ENCODE measurements at regions not wholly inside any gene's neighbourhood (a gene's known extent, or its start where the extent isn't known, plus 50 kb on each side); places are given as distances from the start of the nearest gene placed in this dataset.

- Histone ChIP-seq H3K27me3 (ENCODE audit: control insufficient read depth, insufficient read depth, low read length) (no peaks in the 10 kb centered on the region), H3K36me3 (ENCODE audit: control insufficient read depth, insufficient read depth, low read length) (no peaks in the 10 kb centered on the region), H3K4me3 (ENCODE audit: low read depth, low read length) (no peak overlapping the region)
- DNase-seq (ENCODE audit: low read depth) = no peak
- CTCF ChIA-PET = interaction anchor here (0.7 to 1.0 kb wide), 2 partner anchors 17 to 1098 kb away, joined by 3 to 4 read pairs; no protein-coding TSS in a partner anchor
- POLR2A ChIA-PET = no interaction called here
- no peak for TF ChIP-seq CTCF (IDR thresholded peaks at IDR 0.05; ENCODE audit: insufficient read depth, low read depth, low read length)
These were observed 650.4 kb downstream of the RFPL4B start for GRCh38 chr6:112997421-112998085.

DNA sequence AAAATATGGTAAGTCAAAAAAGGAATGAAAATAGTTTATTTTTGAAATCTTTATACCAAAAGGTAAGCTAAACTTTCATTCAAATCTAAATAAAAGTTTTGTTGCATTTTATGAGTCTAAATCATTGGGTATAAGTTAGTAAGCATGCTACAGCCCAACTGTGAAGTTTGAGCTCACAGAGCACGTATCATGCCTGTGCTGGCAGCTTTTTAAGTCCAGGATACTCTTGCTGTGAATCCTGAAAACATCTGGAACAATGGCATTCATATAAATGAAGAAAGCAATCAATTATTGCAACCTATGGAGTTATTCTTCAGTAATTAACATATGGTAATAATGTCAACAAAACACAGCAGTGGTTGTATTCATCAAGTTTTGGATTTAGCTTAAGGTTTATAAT is 656.9 kb downstream of the RFPL4B start:
- no peaks in the 10 kb centered on the region for H3K36me3 ChIP-seq (ENCODE audit: control insufficient read depth, insufficient read depth, low read length)
- POLR2A ChIA-PET = no interaction called here
- CTCF ChIA-PET = no interaction called here
- H3K4me3 ChIP-seq (ENCODE audit: low read depth, low read length) = no peak overlapping the region
- H3K27me3 ChIP-seq (ENCODE audit: control insufficient read depth, insufficient read depth, low read length) = no peaks in the 10 kb centered on the region
- DNase-seq (ENCODE audit: low read depth) = no peak
- no peak for TF ChIP-seq CTCF (IDR thresholded peaks at IDR 0.05; ENCODE audit: insufficient read depth, low read depth, low read length)

DNA sequence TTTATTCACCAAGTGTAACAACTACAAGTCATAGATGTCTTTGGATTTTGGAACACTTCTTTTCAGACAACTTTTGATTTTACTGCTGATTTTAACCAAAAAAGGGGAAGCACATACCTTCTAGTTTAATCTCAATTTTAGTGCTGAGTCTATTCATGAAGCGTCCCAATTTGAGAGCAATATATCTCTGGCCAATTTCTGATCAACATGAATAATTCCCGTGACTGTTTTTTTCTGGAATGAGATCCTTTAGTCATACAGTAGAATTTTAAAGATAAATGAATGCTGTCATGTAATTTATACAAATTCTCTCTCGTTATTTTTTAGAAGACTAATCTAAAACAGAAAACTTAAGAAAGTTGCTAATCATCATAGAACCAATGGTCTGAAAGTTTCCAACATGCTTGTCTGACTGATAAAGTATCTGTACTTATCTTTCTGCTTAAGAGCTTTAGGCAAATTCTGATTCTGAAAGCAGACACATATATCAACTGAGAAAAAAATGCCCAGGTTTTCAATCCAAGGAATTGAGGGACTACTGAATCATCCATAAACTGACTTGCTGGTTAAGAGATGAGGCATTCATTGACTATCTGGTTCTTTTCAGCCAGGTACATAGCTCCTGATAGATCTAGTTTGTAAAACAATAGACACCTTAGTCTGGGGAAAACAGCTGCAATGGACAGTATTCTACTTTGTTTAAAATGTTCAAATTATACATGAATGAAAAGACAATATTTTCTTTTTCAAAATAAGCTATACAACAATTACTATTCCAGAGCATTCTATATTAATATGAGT is 657.5 kb downstream of the RFPL4B start:
- Histone ChIP-seq H3K4me3 (ENCODE audit: low read depth, low read length) (no peak overlapping the region), H3K27me3 (ENCODE audit: control insufficient read depth, insufficient read depth, low read length) (no peaks in the 10 kb centered on the region), H3K36me3 (ENCODE audit: control insufficient read depth, insufficient read depth, low read length) (no peaks in the 10 kb centered on the region)
- TF ChIP-seq CTCF (IDR thresholded peaks at IDR 0.05; ENCODE audit: insufficient read depth, low read depth, low read length) = no peak
- no peak for DNase-seq (ENCODE audit: low read depth)
- CTCF ChIA-PET = no interaction called here
- POLR2A ChIA-PET = no interaction called here

DNA sequence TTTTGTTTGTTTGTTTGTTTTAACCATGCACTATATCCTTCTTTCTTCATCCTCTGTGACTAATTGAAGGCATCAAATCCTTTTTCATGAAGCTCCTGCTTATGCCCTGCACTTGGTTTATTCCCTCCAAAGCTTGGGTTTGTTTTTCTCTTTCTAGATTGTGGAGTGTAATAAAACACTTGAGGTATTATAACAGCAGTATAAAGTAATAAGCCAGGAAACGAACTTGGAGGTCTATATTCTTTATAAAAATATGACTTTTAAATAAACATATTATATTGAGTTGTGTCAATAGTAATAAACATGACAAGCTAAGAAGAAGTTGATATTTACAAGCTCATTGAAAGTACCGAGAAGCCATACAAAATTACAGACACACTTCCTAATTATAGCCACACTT is 659.4 kb downstream of the RFPL4B start:
- no peak for DNase-seq (ENCODE audit: low read depth)
- POLR2A ChIA-PET = no interaction called here
- TF ChIP-seq CTCF (IDR thresholded peaks at IDR 0.05; ENCODE audit: insufficient read depth, low read depth, low read length) = no peak
- no peaks in the 10 kb centered on the region for H3K27me3 ChIP-seq (ENCODE audit: control insufficient read depth, insufficient read depth, low read length)
- H3K4me3 ChIP-seq (ENCODE audit: low read depth, low read length) = no peak overlapping the region
- CTCF ChIA-PET = interaction anchor here (0.8 kb wide), 1 partner anchor 11 kb away, joined by 5 read pairs; no protein-coding TSS in a partner anchor
- no peaks in the 10 kb centered on the region for H3K36me3 ChIP-seq (ENCODE audit: control insufficient read depth, insufficient read depth, low read length)

- ChIA-PET POLR2A (no interaction called here), CTCF (interaction anchor here (0.6 kb wide), 1 partner anchor 178 kb away, joined by 3 read pairs; no protein-coding TSS in a partner anchor)
These were observed 662.6 kb downstream of the RFPL4B start for GRCh38 chr6:113009682-113010081.

More at GRCh38 chr6:113009682-113010081, 662.6 kb downstream of the RFPL4B start:
- no peak for TF ChIP-seq CTCF (IDR thresholded peaks at IDR 0.05; ENCODE audit: insufficient read depth, low read depth, low read length)
- H3K4me3 ChIP-seq (ENCODE audit: low read depth, low read length) = no peak overlapping the region
- no peaks in the 10 kb centered on the region for H3K36me3 ChIP-seq (ENCODE audit: control insufficient read depth, insufficient read depth, low read length)
- H3K27me3 ChIP-seq (ENCODE audit: control insufficient read depth, insufficient read depth, low read length) = no peaks in the 10 kb centered on the region
- no peak for DNase-seq (ENCODE audit: low read depth)

Measured in BJ (cell line).